NOMO-1 treated with DMSO at 0.1 percent for 48 hours (cell line): ENCODE measurements at regions not wholly inside any gene's neighbourhood (a gene's known extent, or its start where the extent isn't known, plus 50 kb on each side); places are given as distances from the start of the nearest gene placed in this dataset.

Source experiments
- DNase-seq: peaks from one replicate; lab custom pipeline; 2025; ENCODE audit not compliant: unreplicated experiment; lab: John Stamatoyannopoulos, UW

GRCh38 chr18:34159691-34160185, 65.0 kb downstream of the NOL4 start:
- no peak for DNase-seq

DNA sequence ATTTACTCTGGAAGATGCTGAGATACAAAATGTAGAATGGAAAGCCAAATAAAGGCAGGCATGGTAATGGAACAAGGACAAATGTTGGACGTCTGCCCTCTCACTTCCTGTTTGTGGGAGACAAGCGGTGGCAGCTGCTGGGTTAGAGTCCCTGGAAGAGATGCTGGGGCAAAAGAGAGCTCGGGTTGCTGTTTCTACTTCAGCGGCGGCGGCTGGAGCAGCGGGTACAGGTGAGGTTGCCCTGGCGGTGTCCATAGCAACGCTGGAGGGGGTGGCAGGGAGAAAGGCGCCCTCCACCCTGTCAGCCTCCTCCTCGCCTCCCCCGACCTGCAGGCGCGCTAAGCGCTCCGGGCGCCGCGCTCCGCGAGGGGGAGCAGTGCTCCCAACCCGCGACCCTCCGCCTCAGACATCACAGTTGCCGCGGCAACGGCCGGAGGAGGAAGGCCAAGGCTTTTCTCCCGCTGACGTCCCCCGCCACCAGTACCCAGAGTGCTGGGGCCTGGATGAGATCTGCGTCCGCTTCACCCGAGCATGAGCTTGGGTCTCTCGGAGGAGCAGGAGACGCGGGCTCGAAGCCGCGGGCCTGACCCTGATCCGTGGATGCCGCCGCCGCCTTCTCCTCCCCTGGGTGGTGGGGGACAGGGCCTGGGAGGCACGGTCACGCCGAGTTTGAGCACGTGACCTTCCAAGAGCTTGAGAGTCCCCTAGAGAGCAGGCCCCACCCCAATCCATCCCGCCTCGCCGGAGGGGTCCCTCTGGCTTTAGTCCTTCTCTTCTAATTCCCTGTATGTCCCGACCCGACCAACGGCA, 65.6 kb downstream of the NOL4 start:
- no peak for DNase-seq

- peak; percentile 42 for DNase-seq
These were observed 71.0 kb downstream of the NOL4 start for GRCh38 chr18:34153711-34154110.

- no peak for DNase-seq
These were observed 93.7 kb downstream of the NOL4 start for GRCh38 chr18:34131006-34131405.

GRCh38 chr18:34128436-34128835, 96.3 kb downstream of the NOL4 start:
- DNase-seq, result no peak

DNA sequence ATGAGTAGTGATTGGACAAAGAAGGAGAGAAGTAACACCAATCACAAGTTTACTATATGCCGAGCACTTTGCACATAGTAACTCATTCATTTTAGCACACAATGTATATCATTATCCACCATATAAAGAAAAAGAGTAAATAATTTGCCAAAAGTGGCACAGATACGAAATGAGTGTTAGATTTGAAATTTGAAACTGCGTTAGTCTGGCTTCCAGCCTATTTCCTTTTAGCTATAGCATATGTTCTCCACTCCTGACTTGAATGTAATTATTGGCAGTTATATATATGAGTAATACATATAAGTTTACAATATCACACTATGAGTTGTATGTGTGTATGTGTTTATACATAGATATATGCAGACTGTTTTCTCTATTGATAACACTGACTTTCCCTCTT, 98.6 kb downstream of the NOL4 start:
- DNase-seq, result no peak

DNA sequence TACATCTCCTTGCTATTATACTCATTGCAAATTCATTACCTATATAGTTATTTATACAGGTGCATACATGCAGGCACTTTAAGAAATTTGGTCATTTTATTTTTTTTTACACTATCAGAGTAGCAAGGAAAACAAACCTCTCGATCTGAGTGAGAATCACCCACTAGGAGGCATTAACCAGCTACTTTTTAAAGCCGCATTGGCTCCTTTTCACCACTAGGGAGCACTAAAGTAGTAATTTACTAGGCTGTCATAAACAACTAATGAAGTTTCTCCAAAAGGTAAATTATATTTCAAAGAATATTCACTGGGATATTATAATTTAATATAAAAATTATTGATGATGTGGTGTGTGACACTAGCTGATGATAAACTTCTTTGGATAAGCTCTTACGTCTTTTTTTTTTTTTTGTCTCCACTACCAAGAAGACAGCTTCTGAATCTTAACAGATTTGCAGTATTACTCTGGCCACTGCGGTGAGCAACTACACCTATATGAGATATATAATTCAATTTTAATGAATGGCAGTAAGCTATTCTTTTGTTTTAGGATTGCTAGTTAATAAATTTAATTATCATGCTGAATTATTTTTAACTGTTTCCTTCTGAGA, 101.9 kb downstream of the NOL4 start:
- peak; percentile 49 for DNase-seq

- DNase-seq, result no peak
These were observed 103.5 kb downstream of the NOL4 start for GRCh38 chr18:34121200-34121721.

DNA sequence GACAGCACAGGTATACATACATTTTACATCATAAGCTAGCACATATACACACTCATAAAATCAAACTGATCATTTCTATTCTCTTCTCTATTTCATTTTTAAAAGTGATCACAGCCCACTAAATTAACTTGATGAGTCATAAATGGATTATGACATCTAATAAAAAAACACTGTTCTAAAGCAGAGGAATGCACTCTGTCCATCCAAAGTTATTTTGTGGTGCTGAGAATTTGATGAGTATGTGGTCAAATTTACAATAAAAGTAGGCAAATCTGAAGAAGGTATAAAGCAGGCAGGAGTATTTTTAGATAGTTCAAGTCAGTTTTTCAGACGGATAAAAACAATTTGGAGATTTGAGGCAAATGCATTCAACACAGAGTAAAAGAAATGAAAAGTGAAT, 104.4 kb downstream of the NOL4 start:
- no peak for DNase-seq

DNA sequence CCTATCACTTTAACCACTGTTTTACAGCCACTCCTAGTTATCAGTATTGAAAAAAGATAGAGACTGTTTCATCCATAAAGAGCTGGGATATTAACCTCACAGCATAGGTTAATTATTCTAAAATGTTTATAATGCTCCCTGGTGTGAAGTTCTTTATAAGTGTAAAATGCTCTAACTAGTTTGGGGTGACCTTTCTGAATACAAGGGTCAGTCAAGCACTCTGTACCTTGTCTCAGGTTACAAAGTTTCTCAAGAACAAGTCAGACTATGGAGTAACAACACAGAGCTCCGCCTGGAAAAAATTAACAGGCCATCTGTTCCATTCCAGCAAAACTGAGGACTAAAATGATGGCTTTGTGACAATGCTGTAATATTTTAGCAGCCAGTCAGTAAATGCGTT, 107.4 kb downstream of the NOL4 start:
- DNase-seq, result no peak

DNA sequence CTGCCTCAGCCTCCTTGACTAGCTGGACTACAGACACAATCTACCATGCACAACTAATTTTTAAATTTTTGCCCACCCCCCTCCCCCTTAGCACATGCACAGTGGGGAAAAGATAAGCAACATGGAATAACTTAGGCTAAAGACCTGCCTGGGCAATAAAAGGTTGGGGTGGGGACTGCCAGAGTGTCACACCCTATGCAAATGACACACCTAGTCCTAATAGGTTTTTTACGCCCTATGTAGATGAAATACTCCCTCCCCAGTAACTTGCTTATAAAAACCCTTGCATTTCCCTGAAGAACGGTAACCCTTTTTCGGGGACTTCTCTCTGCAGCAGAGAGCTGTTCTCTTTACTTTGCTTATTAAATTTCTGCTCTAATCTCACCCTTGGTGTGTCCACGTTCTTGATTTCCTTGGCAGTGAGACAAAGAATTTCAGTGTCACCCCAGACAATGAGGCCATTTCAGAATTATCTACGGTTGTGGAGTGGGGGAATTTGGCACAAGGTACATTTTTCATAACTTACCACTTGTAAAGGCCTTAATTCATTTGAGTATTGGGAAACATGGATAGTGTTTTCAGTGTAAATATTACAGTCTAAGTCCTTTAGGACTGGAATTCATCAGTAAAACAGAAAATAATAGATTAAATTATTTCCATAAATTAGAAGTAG, 109.2 kb downstream of the NOL4 start:
- DNase-seq, result no peak

- no peak for DNase-seq
These were observed 109.7 kb downstream of the NOL4 start for GRCh38 chr18:34114996-34115395.

GRCh38 chr18:34108206-34108605, 116.5 kb downstream of the NOL4 start:
- DNase-seq, result no peak

DNA sequence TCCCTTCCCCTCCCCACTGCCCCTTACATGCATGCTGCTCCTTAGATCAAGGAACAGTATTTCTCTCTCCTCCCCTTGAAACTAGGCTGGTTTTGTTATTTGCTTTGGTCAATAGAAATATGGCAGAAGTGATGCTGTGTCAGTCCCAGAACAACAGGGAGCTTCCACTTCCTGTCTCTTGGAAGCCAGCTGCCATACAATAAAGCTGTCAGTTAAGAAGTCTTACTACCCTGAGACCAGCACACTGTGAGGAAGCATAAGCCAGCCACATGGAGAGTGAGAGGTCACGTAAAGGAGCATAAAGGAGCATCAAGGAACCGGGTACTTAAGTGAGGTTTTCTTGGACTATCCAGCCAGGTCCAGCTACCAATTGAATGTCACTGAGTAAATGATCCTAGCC, 126.6 kb downstream of the NOL4 start:
- DNase-seq, result no peak

DNA sequence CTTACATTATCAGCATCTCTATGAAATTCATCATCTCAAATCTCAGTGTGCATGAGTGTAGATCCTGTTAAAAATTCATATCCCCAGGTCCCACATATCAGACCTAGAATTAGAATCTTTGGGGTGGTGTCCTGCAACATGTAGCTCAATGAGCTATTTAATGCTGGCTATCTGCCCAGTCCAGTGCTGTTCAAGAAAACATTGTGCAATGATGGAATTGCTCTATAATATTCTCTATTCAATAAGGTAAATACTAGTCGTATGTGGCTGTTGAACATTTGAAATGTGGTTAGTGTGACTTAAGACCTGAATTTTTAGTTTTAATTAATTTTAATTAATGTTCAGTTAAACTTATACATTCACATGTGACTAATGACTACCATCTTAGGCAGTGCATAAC, 127.4 kb downstream of the NOL4 start:
- no peak for DNase-seq

DNA sequence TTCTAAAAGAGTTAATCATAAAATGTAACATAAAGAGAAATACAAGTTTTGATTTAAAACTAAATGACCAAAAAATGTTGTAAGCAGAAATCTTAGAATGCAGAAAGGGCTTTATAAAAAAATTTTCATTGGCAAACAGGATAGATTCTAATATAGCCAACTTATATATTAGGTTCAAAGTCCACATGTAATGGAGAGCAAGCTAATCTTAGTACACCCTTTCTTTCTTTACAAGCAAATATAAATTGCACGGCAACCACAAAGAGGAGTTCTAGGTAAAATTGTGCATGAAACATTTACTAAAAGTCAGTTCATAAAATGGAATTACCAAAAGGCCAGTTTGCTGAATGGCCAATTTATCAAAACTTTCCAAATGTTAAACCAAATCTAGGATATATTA, 130.6 kb downstream of the NOL4 start:
- no peak for DNase-seq

DNA sequence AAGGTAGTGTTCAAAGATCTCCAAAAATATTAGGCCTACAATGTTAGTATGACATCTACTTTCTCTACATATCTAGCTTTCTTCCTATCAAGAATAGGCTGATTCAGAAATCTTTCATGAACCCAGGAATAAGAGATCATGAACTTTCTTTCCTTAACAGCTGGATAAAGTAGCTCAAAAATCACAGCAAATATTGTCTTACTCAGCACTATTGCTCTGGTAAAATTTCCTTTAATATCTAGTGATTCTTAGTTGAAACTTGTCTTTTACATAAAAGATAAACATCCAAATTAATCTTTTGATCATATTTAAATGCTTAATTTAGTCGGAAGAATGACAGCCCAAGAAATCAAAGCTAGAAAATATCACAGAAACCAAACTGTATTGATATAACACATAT, 131.9 kb downstream of the NOL4 start:
- no peak for DNase-seq

DNA sequence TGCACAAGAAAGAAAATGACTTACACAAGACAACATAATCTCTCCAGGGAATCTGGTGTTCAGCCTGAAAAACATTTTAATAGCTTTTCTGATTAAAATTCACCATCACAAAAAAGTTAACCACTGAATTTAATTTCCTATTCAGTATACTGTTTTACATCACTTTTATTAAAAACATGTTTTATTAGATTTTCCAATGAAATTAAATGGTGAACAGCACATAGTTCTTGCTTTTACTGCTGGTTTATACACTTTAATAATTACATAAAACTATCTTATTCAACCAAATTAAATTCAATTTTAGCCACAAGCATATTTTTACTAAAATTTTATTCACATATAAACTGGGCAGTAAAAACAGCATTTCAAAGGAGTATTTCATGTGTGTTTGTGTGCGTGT, 138.3 kb downstream of the NOL4 start:
- DNase-seq, result no peak

- no peak for DNase-seq
These were observed 139.5 kb downstream of the NOL4 start for GRCh38 chr18:34085140-34085739.

GRCh38 chr18:34084635-34085034, 140.1 kb downstream of the NOL4 start:
- DNase-seq, result no peak

DNA sequence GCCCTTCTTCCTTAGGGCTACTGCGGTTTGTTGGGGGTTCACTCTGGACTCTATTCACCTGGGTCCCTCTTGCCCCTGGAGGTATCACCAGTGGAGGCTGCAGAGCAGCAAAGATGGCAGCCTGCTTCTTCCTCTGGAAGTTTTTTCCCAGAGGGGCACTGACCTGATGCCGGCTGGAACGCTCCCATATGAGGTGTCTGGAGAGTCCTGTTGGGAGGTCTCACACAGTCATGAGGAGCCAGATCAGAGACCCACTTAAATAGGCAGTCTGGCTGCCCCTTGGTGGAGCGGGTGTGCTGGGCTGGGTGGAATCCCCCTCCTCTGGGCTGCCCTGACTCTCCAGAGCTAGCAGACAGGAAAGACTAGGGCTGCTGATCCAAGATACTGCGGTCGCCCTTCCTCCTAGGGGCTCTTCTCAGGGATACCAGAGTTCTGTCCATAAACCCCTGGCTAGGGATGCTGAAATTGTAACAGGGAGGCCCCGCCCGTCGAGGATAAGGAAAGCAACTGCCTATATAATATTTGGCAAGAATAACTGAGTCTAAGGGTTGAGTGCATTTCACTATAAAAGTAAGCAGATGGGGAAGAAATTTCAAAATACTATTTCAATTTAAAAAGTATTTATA, 140.7 kb downstream of the NOL4 start:
- no peak for DNase-seq
